ENCODE measurements at regions not wholly inside any gene's neighbourhood (a gene's known extent, or its start where the extent isn't known, plus 50 kb on each side); places are given as distances from the start of the nearest gene placed in this dataset.

GRCh38 chr5:38168029-38168428, 90.3 kb upstream of the EGFLAM start:
- TF ChIP-seq CTCF (IDR thresholded peaks at IDR 0.05) (no peak), POLR2A (IDR thresholded peaks at IDR 0.05) (no peak)

All from breast epithelium (tissue), 3 donors.